Pancreas (tissue), 10 donors: ENCODE measurements at regions not wholly inside any gene's neighbourhood (a gene's known extent, or its start where the extent isn't known, plus 50 kb on each side); places are given as distances from the start of the nearest gene placed in this dataset.

Experiments
- ATAC-seq, 4 donors: fragments of 200-7000 bp; cut with Tn5 transposase; one replicate each; pipeline versions ENCODE4 v1.8.0 to v1.9.1; 2020; ENCODE audit warnings: mild to moderate bottlenecking in 4 of 4, moderate library complexity in 4 of 4
- DNase-seq, 6 donors: peaks; one replicate each; pipeline ENCODE4 v3.0.0-alpha.2; 2020
- FAIRE-seq: peaks from 2 replicates; lab custom pipeline; 2012; peaks lifted over from hg19 to GRCh38; lab: Jason Lieb, UNC
- H3K27ac ChIP-seq, 4 donors: fragments of 200-600 bp; sonication (generic); 1 replicate in 3 of 4; 2 replicates in 1 of 4; pipeline versions ENCODE4 v1.5.0 to v1.8.0; 2020
- H3K27me3 ChIP-seq, 4 donors: fragments of 200-600 bp; one replicate each; pipeline ENCODE4 v1.8.0; 2021
- H3K36me3 ChIP-seq, 3 donors: fragments of 200-600 bp; sonication (generic) in 1 of 3; one replicate each; pipeline versions ENCODE4 v1.5.0 to v1.8.0; 2020 to 2021
- H3K4me1 ChIP-seq, 3 donors: fragments of 200-600 bp; one replicate each; pipeline ENCODE4 v1.8.0; 2021
- H3K4me3 ChIP-seq, 4 donors: fragments of 200-600 bp; sonication (generic) in 2 of 4; one replicate each; pipeline versions ENCODE4 v1.5.0 to v1.8.0; 2020 to 2021
- H3K9me3 ChIP-seq, 4 donors: fragments of 200-600 bp; one replicate each; pipeline ENCODE4 v1.8.0; 2021
- WGBS, 2 donors: extraction: QIAGEN DNeasy Blood & Tissue Kit; methylation state at CpG; one replicate each; pipeline ENCODE4 v1.1.7; 2013; 5-methylcytosine and 5-hydroxymethylcytosine counted together
- intact Hi-C, 3 donors: fragments of 100-400 bp; cut with DNase I; formaldehyde crosslinking; loops; one replicate each; pipeline versions ENCODE4 v1.11.1 to v1.14.2; 2022
- TF ChIP-seq, protein P1 (sequence below), 4 donors: fragments of 200-600 bp; sonication (generic) in 3 of 4; IDR thresholded peaks; one replicate each; pipeline versions ENCODE4 v1.5.0 to v1.8.0; 2021; ENCODE audit warnings: antibody characterized with exemption in 4 of 4
- donor health status: healthy with polysubstance abuse.
- donor health status: DM: no; HTN: no; CAD: no; lungs with moderate emphysema.
- donor health status: DM: no; HTN: no; CAD: no.
- donor health status: control.
- donor health status: control.
- donor health status: Bipolar disorder and iron deficiency.
- donor health status: DM: yes; HTN: yes; CAD: no.
- donor health status: DM: no; HTN: no; CAD: no.
- donor health status: DM: no; HTN: no; CAD: no.
- donor health status: DM: yes; HTN: yes; CAD: no.

DNA sequence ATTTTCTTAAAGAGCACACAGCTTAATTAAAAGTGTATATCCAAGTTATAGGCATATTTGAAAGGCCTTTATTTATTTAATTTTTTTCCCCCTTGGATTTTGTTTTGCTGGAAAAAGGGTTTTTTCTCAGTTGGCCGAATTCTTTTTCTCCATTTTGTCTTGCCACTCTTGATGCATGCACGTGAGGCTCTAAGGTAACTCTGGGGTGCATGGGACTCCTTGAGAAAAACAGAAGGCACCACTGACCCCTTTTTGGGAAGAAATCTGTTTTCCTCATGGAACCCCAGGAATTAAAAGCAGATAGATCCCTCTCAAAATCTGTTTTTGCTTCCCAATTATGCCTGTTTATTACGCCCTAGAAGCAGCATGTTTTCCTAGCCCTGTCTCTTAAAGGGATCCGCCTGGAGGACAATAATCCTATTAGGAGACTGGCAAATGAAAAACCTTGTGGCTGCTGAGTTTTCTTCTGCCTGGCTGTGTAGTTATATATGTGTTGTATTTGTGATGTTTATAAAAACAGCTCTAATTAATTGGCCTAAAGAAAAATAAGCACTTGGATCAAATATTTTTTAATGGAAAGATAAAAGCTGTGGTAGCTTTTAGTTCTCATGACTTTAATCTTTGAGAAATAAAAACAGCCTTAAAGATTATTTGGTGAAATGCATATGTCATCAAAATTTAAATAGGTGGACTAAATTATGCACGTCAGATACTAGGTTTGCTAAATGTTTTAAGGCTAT lies 435.1 kb upstream of the CDH9 start:
- Histone ChIP-seq H3K4me1 (no peaks in the 10 kb centered on the region), H3K27ac (no peak overlapping the region), H3K4me3 (no peak overlapping the region), H3K36me3 (no peaks in the 10 kb centered on the region), H3K27me3 (no peaks in the 10 kb centered on the region), H3K9me3 (no peaks in the 10 kb centered on the region)
- no peak for DNase-seq
- intact Hi-C loops, result no loop called here
- no peak for FAIRE-seq
- TF ChIP-seq, protein P1, sequence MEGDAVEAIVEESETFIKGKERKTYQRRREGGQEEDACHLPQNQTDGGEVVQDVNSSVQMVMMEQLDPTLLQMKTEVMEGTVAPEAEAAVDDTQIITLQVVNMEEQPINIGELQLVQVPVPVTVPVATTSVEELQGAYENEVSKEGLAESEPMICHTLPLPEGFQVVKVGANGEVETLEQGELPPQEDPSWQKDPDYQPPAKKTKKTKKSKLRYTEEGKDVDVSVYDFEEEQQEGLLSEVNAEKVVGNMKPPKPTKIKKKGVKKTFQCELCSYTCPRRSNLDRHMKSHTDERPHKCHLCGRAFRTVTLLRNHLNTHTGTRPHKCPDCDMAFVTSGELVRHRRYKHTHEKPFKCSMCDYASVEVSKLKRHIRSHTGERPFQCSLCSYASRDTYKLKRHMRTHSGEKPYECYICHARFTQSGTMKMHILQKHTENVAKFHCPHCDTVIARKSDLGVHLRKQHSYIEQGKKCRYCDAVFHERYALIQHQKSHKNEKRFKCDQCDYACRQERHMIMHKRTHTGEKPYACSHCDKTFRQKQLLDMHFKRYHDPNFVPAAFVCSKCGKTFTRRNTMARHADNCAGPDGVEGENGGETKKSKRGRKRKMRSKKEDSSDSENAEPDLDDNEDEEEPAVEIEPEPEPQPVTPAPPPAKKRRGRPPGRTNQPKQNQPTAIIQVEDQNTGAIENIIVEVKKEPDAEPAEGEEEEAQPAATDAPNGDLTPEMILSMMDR (IDR thresholded peaks at IDR 0.05), result no peak
- WGBS, 2 donors, result 52 to 63% methylated on average over 5 of the region's 5 CpGs
- no peak for ATAC-seq

DNA sequence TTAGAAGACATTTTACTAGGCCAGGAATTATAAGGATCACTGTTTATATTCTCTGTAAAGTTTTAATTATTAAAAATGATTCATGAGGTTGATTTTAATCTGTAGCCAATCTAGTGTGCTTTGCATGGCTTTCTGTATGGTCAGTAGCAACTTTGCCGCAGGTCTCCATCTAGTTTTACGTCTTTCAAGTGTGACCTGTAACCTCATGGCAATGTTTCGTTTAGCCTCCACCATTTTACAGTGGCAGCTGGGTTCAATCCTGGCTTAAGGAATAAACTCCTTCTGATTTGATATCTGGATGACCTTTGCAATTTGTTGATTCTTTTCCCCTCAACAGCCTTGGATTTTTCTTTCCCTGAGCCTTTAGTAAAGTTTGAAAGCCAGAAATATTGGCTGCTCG lies 434.5 kb upstream of the CDH9 start:
- FAIRE-seq (no peak), ATAC-seq (peak in 1 of 4 donors; percentile 38), DNase-seq (no peak)
- TF ChIP-seq, protein P1 (IDR thresholded peaks at IDR 0.05), result no peak
- Histone ChIP-seq H3K9me3 (no peaks in the 10 kb centered on the region), H3K36me3 (no peaks in the 10 kb centered on the region), H3K27ac (no peak overlapping the region), H3K27me3 (no peaks in the 10 kb centered on the region), H3K4me3 (no peak overlapping the region), H3K4me1 (no peaks in the 10 kb centered on the region)
- intact Hi-C loops, result no loop called here
- WGBS, 2 donors, result 46% methylated on average over 4 of the region's 4 CpGs

DNA sequence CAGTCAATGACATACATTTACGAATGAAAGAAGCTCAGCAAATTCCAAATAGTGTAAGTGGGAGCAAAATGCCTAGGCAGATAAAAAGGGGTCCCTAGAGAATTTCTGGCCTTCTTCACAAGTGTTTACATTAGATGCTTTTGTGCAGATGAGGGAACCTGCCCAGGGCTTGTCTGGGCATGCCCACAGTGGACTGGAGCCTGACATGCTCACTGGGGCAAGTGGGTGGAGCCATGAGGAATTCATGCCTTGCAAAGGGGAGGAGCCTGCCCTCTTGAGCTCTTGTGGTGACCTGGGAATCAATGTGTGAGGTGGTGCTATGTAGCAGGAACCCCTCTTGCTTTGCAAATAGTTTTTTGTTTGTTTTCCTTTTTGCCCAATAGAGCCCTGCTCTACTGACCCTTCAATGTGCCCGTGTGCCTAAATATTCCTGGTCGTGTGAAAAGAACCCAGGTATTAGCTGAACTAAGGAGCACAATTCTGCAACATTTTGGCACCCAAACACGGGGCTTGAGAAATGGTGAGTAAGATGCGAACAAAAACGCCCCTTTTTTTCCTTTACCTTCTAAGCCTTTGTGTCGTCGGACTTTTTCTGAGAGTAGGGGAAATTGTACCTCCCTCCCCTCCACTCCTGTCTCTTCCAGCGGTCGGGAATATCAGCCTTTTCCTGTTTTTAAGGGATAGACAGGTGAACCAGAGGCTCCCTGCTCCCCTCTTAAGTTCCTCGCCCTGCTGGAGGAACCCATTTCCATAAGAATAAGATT lies 433.8 kb upstream of the CDH9 start:
- Histone ChIP-seq H3K9me3 (no peaks in the 10 kb centered on the region), H3K27ac (no peak overlapping the region), H3K27me3 (no peaks in the 10 kb centered on the region), H3K4me1 (no peaks in the 10 kb centered on the region), H3K36me3 (no peaks in the 10 kb centered on the region), H3K4me3 (no peak overlapping the region)
- DNase-seq (peak in 3 of 6 donors; percentile 15 to 36 (median 27)), ATAC-seq (peak in 2 of 4 donors; percentile 56 to 58), FAIRE-seq (no peak)
- TF ChIP-seq, protein P1 (IDR thresholded peaks at IDR 0.05), result no peak
- 63 to 64% methylated on average over 11 of the region's 11 CpGs for WGBS, 2 donors
- intact Hi-C loops, result no loop called here

DNA sequence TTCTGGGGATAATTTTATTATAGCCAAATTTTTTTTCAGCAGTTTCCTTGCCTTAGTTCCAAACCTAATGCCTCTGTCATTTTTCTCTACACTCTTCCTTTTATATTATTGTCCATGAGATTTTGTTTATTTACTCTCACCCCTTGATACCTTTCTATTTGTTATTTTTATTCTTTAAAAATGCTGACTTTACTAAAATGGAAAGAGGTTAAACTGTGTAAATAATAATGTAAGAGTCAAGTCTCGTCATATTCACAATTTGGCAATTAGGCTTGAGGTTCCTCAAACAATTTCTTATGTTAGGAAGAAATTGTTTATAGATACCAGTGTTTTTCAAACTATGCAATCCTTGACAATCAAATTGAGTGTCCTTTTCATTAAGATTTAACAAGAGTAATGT lies 428.6 kb upstream of the CDH9 start:
- H3K27me3 ChIP-seq, result no peaks in the 10 kb centered on the region
- TF ChIP-seq, protein P1 (IDR thresholded peaks at IDR 0.05), result no peak
- FAIRE-seq, result no peak

DNA sequence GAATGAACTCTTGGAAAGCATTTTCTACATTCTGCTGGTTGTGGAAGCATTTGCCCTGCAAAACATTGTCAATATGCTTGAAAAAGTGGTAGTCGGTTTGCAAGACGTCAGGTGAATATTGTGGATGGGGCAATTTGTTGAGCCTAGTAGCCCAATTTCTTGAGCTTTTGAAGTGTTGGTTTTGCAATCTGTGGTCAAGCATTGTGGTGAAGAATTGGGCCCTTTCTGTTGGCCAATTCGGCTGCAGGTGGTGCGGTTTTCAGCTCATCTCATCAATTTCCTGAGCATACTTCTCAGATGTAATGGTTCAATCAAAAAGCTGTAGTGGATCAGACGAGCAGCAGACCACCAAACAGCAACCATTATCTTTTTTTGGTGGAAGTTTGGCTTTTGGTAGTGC lies 426.8 kb upstream of the CDH9 start:
- no peaks in the 10 kb centered on the region for H3K27me3 ChIP-seq
- H3K27ac ChIP-seq, result no peak overlapping the region
- FAIRE-seq (no peak), ATAC-seq (no peak), DNase-seq (no peak)
- 47 to 56% methylated on average over 5 of the region's 5 CpGs for WGBS, 2 donors
- H3K36me3 ChIP-seq, result no peaks in the 10 kb centered on the region
- H3K9me3 ChIP-seq, result no peaks in the 10 kb centered on the region
- intact Hi-C loops, result no loop called here
- TF ChIP-seq, protein P1 (IDR thresholded peaks at IDR 0.05), result no peak
- H3K4me3 ChIP-seq, result no peak overlapping the region
- H3K4me1 ChIP-seq, result no peaks in the 10 kb centered on the region

More for the DNA sequence above, 428.6 kb upstream of the CDH9 start:
- 45 to 61% methylated on average over 1 of the region's 1 CpG for WGBS, 2 donors
- intact Hi-C loops, result no loop called here
- H3K4me3 ChIP-seq, result no peak overlapping the region
- no peaks in the 10 kb centered on the region for H3K4me1 ChIP-seq
- no peak overlapping the region for H3K27ac ChIP-seq
- DNase-seq, result no peak
- H3K36me3 ChIP-seq, result no peaks in the 10 kb centered on the region
- ATAC-seq, result no peak
- H3K9me3 ChIP-seq, result no peaks in the 10 kb centered on the region
